ENCODE measurements at regions not wholly inside any gene's neighbourhood (a gene's known extent, or its start where the extent isn't known, plus 50 kb on each side); places are given as distances from the start of the nearest gene placed in this dataset.

DNA sequence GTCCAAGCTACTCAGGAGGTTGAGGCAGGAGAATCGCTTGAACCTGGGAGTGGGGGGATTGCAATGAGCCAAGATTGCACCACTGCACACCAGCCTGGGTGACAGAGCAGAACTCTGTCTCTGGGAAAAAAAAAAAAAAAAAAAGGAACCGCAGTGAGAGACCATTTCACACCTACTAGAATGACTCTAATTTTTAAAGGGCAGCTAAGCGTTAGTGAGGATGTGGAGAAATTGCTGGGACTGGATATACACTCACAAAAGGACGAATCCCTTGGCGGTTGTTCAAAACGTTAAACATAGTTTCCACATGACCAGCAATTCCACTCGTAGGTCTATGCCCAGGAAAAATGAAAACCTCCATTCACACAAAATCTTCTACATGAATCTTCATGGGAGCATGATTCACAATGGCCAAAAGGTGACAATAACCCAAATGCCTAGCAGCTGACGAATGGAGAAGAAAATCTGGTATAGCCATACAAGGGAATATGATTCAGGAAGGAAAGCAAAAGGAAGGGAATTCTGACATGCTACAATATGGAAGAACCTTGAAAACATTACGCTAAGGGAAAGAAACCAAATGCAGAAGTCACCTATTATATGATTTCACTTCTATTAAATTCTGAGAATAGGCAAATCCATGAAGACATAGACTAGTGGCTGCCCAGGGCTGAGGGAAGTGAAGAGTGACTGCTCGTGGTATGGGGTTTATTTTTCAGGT lies 127.0 kb downstream of the CHSY1 start:
- DNase-seq (ENCODE audit: low spot score): no peak

DNA sequence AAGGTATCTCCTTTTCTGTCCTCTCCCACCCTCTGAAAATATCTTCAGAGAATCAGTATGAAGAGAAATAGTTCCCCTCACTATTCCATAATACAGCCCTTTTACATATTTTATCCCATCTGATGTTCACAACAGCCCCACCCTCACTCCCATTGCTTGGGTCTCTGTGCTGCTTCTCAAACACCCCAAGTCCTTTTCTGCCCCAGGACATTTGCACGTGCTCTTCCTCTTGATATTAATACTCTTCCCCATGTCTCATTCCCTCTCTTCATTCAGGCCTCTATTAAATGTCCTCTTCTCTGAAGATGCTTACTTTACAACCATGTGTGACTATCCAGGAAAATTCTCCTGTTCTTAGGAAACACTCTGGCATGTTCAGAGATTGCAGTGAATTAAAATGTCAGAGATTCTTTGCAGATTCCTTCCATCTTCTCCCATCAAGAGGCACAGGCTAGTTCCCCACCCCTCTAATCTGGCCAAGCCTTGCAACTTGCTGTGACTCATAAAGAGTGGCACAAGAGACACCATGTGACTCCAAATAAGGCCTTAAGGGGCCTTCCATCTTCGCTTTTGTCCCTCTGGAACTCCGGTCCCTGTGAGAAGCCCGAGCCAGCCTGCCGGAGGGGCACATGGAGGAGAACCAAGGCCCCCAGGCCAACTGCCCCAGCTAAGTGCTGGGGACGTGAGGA lies 128.5 kb downstream of the CHSY1 start:
- DNase-seq (ENCODE audit: low spot score): no peak

DNA sequence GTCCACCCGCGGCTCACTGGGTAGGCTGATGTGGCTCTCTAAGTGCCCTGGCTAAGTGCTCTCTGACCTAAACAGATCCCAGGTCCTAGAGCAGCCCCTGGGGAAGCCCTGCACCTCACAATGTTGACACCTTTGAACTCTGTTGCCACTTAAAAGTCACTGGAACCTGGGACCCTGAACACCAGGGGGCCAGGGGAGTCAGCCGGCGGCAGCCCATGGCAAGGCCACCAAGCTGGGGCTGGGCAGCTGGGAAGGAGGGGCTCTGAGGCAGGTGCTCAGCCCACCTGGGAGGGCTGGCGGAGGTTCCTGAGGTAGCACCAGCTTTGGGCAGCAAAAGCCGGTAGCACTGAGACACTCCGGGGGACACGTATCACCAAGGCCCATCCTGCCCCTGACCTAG lies 129.0 kb downstream of the CHSY1 start:
- DNase-seq (ENCODE audit: low spot score): no peak

DNA sequence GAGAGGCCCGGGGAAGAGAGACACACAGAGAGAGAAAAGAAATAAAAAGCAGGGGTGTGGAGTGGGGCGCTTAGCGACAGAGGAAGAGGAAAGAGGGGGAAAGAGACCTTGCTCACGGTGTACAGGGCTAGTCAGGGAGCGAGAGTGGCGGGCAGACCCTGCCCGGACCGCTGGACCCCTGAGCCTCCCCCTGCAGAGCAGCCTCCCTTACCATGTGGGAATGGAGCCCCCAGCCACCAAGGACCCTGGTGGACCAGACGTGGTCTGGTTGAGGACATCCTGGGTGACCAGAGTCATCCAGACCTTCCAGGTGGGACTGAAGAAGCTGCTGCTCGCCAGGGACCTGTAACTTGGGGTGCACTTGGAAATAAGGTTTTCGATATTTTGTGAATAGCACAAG lies 129.6 kb downstream of the CHSY1 start:
- DNase-seq (ENCODE audit: low spot score): no peak

DNA sequence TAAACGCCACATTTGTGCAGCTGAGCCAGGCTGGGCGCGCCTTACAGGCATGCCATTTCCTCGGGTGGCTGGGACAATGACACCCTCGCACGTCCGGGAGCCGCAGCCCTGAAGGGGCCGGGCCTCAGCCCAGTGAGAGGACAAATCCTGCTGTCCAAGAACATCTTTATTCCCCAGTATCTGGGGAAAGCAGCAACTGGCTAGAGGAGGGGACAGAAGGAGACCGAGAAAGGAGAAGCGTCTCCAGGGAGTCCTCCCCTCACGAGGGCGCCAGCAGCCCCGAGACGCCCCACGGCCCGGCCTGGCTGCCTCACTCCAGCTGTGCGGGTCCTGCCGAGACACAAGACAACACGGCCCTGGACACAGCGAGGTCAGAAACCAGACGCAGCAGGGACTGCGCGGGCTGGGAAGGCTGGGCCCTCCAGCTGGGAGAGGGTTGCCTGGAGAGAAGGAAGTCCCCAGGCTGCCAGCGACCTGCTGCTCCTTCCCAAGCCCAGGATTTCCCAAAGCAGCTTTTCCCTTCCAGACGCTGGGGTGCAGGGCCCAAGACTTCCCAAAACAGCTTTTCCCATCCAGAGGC lies 130.2 kb downstream of the CHSY1 start:
- DNase-seq (ENCODE audit: low spot score): peak; percentile 18

DNA sequence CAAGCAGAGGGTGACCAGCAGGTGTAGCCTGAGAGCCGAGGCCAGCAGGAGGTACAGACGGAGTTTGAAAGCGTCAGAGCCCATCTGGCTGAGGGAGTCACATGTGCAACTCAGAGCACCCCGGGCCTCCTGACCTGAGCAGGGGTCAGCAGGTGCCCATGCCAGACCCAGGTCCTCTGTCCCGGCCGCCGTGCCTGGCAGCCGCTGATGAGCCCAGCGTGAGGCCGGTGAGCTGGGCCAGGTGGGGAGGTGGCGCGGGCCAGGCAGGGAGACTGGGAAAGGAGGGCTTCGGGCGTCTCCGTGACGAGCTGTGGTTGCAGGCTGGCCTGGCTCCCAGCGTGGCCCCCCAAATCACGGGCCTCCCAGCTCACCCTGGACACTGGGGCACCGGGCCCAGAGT lies 130.9 kb downstream of the CHSY1 start:
- no peak for DNase-seq (ENCODE audit: low spot score)

DNA sequence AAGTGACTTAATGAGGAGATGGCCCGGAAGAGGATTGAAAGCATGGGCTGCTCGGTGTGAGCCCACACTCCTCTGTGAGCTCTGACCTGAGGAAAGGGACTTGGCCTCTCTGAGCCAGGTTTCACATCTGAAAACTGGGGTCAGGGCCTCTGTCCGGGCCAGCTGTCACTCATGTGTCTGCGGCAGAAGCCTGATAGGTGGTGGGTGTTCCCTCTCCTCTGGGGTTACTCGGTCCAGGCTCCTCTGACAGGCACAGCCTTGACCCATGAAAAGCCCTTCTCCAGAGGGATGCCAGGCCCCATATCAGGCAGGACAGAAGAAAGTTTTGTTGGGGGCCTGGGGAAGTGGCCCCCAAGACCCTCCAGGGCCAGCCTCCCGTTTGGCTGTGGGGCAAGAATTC lies 131.4 kb downstream of the CHSY1 start:
- DNase-seq (ENCODE audit: low spot score): no peak
